C1 segment of cervical spinal cord (tissue), 14 donors: ENCODE measurements at regions not wholly inside any gene's neighbourhood (a gene's known extent, or its start where the extent isn't known, plus 50 kb on each side); places are given as distances from the start of the nearest gene placed in this dataset.
"Not testable (repeated sequence)": the region's sequence is repeated elsewhere in the genome, so short reads cannot be mapped to it uniquely, and the experiment has no call there.

ENCODE experiments used
- DNase-seq, 14 donors: peaks; one replicate each; lab custom pipeline; 2025; lab: John Stamatoyannopoulos, UW

DNA sequence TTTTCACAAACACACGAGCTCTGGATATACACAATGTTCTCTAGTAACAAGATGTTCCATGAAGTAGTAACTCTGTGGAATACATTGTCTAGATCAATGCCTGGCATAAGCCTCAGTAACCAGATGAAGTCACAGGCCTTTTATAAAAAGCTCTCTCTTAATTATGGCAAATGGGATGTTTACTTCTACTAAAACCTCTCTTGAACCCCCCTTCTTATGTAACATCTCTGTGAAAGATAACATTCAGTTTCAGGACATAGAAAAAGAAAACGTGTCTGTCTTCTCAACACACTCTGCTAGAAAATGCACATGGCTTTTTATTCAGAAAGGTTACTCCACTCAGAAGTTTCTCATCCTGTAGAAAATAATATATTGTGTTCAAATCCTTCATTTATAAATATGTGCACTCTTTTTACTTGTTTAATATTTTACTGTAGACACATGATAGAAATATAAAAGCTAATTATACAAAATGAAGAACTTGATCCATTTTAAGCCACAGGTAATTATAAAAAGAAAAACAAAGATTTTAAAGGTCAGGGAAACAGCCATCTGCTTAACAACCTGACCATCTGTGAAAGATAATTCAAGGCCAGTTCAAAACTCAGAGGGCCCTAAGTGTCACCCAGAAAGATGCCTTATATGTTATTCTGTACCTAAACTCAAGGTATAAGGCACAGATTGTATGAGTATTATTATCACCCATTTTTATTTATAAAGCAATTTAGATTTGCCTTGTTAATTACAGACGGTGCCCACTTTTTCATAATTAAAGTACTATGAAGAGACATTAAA, 812.0 kb downstream of the CDH18 start:
- DNase-seq = peak in 1 of 14 donors; percentile 91

DNA sequence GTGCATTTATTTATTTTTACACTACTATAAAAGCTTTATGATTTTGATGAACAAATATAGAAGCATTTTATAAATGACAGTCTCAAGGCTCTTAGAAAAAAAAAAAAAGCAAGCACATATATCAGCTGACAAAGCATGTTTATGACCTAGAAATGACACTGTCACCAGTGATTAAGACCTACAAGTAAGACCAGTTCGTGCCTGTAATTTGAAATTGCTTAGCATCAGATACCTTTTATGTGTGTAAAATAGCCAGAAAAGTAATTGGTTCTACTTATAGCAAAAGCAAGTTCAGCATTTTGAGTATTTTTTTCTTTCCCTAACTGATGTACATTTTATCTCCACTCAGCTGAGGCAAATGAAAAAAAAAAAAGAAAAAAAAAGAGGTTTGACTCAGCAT, 808.4 kb downstream of the CDH18 start:
- DNase-seq = peak in 1 of 14 donors; percentile 56

DNA sequence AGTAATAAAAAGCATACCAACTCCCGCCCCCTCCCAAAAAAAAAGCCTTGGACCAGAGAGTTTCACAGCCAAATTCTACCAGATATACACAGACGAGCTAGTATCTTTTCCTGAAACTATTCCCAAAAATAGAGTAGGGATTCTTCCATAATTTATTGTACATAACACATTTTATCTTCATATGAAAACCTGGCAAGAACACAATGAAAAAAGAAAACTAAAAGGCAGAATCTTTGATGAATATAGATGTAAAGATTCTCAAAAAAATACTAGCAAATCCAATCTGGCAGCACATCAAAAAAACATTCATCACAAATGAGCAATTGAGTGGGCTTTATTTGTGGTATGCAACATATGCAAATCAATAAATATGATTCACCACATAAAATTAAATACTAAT, 798.8 kb downstream of the CDH18 start:
- DNase-seq = no peak

DNA sequence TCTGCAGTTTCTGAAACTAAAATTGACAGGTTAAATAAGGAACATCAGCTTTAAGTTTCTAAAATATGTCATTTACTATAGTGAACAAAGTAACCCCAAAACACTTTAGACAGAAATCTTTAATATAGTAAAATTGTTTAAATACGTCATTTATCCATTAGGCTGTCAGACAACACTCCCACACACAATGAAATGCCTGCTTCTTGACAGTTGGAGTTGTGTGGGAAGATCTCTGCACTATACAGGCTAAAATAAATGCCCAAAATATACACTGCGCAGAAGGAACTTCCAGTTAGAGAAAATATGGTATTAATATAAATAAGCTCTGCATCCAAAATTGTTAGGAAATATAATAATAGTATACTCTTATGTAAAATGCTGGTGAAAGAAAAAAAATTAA, 794.4 kb downstream of the CDH18 start:
- no peak for DNase-seq

DNA sequence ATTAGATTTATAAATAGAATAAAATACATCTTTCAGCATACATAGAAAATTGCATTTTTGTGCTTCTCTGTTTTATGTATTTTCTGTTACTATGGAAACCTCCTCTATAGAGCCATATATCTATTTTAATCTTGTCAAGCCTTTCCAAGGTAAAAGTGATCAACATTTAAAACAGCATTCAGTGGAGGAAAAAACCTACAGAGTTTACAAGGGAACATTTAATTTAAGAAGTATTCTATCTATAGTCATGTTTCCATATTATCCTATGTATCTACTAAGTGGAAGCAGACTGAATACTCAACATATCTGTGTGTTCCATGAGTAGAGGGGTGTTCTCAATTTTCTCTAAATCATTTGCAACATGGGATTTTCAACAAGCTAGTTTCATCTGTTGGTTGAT, 791.4 kb downstream of the CDH18 start:
- DNase-seq = no peak

DNA sequence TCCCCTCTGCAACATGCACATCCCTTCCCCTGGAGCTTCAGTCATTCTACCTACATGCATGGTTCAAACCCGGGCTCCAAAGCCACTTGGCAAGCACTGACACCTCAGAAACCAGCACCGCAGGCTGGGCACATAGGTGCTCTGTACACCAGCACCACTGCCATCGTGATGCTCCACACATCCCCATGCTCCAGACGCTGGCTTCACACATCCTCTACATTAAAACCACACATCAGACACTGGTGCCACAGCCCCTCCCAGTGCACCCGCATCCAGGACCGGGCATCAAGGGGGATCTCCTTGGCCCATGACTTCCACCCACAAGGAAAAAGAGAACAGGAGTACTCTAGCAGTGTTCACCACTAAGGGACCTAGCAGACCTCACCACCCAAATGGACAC, 787.7 kb downstream of the CDH18 start:
- DNase-seq = no peak

DNA sequence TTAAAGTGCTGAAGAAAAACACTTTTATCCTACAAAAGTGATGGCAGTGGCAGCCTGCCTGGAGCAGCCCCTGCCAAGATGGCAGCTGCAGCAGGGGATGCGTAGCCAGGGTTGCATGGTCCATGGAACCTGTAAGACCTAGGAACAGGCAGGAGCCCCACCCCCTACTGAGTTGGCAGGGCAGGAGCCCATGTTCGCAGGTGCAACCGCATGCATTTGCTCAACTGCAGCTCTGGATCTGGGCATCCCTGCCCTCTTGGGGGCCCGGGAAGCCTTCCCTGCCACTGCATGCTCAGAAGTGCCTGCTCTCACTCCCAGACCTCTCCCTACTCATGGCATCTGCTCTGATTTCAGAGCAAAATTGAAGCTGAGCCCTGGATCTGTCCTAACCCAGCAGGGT, 779.6 kb downstream of the CDH18 start:
- peak in 1 of 14 donors; percentile 66 for DNase-seq

DNA sequence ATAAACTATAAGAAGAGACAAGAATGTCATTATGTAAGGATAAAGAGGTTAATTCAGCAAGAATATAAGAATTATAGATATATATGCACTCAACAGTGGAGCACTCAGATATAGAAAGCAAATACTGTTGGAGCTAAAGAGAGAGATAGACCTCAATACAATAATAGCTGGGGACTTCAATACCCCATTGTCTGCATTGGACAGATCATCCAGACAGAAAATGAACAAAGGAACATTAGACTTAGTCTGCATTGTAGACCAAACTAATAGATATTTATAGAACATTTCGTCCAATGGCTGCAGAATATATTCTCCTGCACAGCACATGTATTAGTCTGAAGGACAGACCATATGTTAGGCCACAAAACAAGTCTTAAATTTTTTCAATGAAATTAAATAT, 777.1 kb downstream of the CDH18 start:
- no peak for DNase-seq

DNA sequence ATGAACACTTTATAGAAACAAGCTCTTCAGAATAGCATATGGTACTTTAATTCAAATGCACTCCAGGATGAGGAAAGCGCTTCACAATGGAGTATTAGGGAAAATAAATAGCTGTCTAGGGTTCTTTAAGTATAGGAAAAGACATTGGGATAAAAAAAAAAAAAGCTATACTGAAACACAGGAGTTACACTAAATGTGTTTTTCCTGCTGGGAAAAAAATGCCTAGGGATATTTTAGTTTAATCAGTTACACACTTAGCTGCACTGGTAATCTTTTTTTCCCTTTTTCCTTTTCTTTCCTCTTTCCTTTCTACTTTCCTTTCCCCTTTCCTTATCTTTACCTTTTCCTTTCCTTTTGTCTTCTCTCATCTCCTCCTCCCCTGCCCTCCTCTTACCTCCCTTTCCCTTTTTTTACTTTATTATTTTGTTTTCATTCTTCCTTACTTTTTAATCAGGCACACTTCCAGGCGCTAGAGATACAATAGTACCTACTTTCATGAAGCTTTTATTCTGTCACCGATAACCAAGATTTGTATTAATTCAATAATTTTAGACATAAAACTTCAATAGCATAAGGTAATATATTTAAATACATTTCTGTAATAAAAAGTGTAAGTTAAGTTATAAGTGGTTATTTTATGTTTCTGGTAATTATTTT, 758.7 kb downstream of the CDH18 start:
- DNase-seq = no peak

DNA sequence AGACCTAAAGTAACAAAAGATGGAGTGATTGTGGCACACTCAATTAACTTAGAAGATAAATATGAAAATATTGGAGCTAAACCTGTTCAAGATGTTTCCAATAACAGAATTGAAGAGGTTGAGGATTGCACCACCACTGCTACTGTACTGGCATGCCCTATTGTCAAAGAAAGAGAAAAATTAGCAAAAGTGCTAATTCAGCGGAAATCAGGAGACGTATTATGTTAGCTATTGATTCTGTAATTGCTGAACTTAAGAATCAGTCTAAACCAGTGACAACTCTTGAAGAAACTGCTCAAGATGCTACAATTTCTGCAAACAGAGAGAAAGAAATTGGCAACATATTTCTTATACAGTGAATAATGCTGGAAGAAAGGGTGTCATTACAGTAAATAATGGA, 754.4 kb downstream of the CDH18 start:
- DNase-seq = no peak

DNA sequence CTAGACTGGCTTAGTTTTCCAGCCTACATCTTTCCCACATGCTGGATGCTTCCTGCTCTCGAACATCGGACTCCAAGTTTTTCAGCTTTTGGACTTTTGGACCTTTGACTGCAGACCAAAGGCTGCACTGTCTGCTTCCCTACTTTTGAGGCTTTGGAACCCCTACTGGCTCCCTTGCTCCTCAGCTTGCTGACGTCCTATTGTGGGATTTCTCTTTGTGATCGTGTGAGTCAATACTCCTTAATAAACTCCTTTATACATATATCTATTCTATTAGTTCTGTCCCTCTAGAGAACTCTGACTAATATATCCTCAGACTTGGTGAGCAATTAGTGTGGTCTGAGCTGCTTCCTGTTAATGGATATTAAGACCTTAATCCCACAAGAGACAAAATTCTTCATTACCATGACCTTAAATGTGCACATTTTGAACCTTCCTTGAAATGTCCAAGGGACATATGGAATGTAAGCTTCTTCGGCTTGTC, 752.9 kb downstream of the CDH18 start:
- no peak for DNase-seq

DNA sequence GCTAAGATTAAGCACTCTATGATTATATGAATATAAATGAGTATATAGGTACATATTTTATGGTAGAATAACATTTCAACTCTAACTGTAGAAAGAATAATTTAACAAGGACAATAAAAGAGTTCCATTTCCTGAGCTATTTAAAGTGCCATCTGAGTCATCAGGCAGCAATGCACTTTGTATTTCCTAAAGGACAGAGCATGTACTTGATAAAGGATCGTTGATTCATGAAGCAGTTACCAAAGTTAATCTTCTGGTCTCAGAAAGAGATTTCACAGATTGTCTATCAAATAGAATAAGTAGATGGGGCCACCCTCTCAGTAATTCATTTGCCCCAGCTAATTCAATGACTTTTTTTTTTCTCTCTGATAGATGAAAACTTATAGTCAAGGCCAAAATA, 747.8 kb downstream of the CDH18 start:
- no peak for DNase-seq

DNA sequence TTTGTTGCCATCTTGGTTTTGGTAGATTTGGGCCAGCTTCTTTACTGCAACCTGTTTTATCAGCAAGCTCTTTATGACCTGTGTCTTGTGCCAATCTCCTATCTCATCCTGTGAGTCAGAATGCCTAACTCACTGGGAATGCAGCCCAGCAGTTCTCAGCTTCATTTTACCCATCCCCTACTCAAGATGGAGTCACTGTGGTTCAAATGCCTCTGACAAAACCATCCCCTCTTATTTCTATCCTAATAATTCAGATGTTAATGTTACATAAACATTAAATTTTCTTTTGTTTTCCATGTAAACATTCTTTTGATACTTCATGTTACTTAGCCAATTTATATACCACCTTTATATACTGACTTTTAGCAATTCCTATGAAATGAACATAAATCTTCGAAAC, 746.3 kb downstream of the CDH18 start:
- DNase-seq = no peak

DNA sequence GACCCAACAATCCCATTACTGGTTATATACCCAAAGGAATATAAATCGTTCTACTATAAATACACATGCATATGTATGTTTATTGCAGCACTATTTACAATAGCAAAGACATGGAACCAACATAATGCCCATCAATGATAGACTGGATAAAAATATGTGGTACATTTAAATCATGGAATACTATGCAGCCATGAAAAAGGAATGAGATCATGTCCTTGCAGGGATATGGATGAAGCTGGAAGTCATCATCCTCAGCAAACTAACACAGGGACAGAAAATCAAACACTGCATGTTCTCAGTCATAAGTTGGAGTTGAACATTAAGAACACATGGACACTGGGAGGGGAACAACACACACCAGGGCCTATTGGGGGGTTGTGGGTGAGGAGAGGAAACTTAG, 741.8 kb downstream of the CDH18 start:
- DNase-seq = not testable (repeated sequence)

DNA sequence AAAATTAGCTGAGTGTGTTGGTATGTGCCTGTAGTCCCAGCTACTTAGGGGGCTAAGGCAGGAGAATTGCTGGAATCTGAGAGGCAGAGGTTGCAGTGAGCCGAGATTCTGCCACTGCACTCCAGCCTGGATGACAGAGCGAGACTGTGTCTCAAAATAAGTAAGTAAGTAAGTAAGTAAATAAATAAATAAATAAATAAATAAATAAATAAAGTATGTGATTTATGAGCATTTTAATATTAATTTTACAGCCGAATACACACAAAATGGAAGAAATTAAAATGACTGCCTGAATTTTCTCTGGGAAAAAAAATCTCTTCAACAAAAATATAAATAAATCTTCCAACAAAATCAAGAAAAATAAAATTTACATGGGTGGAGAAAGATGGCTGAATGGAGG, 740.7 kb downstream of the CDH18 start:
- DNase-seq = no peak

DNA sequence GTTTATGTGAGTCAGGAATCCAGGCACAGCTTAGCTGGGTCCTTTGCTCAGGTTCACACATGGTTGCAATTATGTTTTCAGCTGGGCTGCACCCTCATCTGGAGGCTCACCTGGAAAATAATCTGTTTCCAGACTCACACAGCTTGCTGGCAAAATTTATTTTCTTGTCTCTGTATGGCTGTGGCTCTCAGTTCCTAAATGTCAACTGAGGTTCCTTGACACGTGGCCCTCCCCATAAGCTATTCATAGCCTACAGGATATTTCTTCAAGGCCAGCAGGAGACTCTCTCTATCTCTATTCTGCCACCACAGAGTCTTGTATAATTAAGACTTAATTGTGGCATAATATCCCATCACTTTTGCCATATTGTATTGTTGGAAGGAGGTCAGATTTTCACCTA, 732.0 kb downstream of the CDH18 start:
- peak in 1 of 14 donors; percentile 21 for DNase-seq

DNA sequence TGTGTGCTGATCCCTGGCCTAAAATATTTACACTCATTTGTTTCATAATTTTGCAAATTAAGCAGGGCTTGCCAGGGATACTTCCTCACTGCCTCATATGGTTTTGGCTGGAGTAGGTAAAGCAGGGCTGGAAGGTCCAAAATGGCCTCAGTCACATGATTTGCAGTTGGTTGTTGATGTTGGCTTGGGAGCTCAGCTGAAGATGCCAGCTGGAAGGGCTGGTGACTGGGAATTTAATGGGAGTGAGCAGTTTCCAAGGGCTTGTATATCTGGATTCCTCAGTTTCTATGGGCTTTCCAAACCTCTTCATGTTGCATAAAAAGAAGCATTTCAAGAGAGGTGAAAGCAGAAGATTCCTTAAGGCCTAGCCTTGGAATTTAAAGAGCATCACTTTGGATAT, 729.3 kb downstream of the CDH18 start:
- no peak for DNase-seq

DNA sequence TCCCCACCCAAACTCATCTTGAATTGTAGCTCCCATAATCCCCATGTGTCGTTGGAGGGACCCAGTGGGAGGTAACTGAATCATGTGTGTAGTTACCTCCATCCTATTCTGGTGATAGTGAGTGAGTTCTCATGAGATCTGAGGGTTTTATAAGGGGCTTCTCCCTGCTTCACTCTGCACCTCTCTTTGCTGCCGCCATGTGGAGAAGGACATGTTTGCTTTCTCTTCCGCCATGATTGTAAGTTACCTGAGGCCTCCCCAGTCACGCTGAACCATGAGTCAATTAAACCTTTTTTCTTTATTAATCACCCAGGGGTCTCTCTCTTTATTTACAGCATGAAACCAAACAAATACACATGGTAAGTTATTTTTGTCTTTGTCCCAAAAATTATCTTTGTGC, 726.1 kb downstream of the CDH18 start:
- DNase-seq = no peak

DNA sequence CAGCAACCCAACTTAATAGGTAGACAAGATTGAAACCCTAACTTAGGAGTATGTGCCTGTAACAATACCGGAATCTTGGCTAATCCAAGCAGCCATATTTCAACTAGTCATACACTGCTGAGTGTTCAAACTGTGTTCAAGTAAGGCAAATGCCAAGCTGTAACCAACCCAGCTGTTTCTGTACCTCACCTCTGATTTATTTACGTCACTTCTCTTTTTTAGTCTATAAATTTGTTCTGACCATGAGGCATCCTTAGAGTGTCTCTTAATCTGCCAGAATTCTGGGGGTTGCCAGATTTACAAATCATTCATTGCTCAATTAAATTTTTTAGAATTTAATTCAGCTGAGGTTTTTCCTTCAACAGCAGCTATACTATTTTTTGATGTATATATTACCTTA, 723.2 kb downstream of the CDH18 start:
- DNase-seq = no peak

DNA sequence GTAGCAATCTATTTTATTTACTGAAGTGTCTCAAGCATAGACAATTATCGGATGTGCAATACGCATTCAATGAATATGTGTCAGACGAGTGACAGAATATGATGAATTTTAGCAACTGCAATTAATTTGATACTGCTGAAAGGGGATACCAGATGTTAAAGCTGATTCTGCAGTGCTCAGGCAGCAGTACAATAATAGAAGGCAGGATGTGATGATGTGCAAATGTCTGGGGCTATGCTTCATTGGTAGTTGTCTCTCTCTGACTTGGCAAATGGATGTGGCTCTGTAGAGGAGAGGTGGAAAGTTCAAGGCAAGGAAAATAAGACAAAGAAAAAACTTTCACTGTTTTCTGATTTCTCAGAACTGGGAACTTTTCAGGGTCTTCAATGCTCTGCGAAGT, 721.2 kb downstream of the CDH18 start:
- no peak for DNase-seq

DNA sequence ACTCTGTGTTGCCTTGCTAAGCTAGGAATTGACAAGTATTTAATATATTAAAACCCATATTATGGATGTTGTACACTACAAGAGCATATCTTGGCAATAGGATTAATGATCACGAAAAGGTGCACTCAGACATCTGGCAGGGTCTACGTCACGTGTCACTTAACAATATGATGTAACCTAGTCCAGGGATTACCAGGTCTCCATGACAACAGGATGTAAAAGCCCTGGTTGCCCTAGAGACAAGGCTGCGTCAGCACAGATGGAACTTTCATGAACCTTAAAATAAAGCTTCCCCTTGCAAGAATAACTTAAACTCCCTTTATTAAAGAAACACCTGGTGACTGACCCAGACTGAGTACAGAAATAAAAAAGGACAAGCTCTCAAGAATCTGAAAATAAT, 717.8 kb downstream of the CDH18 start:
- DNase-seq = peak in 1 of 14 donors; percentile 20

DNA sequence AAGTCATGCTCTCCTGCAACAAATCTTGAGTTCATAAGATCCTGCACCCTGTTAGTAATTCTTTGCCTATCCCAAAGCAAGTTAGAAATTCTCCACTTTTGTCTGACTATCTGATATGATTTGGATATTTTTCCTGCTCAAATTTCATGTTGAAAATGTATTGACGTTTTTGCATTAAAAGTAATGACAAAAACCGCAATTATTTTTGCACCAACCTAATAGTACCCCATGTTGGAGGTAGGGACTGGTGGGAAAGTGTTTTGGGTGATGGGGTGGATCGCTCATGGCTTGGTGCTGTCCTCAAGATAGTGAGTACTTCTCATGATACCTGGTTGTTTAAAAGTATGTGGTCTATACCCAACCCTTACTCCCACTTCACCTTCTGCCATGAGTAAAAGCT, 713.4 kb downstream of the CDH18 start:
- DNase-seq = no peak

DNA sequence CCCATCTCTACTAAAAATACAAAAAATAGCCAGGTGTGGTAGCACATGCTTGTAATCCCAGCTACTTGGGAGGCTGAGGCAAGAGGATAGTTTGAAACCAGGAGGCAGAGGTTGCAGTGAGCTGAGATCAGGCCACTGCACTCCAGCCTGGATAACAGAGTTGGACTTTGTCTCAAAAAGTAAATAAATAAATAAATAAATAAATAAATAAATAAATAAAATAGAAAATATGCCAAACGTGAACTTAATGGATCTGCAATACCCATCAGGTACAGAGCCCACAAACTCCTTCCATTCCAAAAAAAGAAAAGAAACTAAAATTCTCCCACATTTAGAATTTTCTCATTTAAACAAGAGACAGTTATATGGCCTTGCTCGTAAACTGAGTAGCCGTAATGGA, 702.7 kb downstream of the CDH18 start:
- DNase-seq = no peak
